ENCODE measurements at regions not wholly inside any gene's neighbourhood (a gene's known extent, or its start where the extent isn't known, plus 50 kb on each side); places are given as distances from the start of the nearest gene placed in this dataset.
A peak's percentile ranks its signal among the peaks of the same experiment; 100 is the strongest.

DNA sequence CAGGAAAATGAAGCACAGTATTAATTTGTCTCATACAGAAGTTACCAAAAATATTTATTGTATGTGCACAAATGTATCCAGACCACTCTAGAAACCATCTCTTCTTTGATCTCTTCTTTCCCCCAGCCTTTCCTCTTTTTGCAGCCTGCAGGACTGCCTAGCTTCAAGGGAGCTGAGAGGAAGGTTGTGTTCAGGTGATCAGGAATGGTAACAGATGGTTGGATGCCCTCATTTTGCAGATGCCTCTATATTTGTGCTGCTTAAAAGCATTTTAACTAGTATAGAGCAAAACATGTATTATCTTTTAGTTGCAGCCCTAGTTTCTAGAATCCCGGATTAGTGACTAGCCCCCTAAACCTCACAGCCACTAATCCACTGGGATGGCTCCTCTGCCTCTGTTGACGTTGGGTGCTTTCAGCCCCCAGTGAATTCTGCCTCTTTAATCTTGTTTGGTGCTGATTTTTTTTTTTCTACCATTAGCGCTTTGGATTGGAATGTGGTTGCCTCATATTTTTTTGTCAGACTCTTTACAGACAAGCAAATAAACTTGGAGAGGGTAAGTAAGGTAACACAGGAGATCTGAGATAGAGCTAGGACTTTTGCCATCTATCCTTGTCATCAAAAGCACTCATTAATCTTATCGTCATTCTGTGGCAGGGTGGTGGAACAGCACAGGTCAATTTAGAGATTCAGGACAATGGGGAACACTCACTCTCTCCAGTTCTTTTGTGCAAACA, 103.8 kb upstream of the NDUFV2 start:
- no peak for FAIRE-seq
- Histone ChIP-seq H3K9me3 (ENCODE audit: control insufficient read depth in 2 of 3, insufficient read depth in 1 of 3, low read length in 3 of 3) (peaks cover 0 to 5% (median 0%) of the 10 kb centered on the region in 3 donors), H3K4me3 (ENCODE audit: low read length in 3 of 3) (no peak overlapping the region), H3K36me3 (ENCODE audit: control insufficient read depth in 2 of 3, insufficient read depth in 3 of 3, low read length in 3 of 3) (no peaks in the 10 kb centered on the region), H3K27ac (ENCODE audit: low read depth in 2 of 2, low read length in 2 of 2) (no peak overlapping the region), H3K4me1 (ENCODE audit: control insufficient read depth in 2 of 3, insufficient read depth in 2 of 3, low read depth in 1 of 3, low read length in 3 of 3) (no peaks in the 10 kb centered on the region), H3K27me3 (ENCODE audit: control insufficient read depth, insufficient read depth, low read length) (no peaks in the 10 kb centered on the region), H3K9ac (ENCODE audit: low read length in 3 of 3) (no peak overlapping the region)
- intact Hi-C loops (cut with DNase I), result no loop called here
- TF ChIP-seq, protein P1, sequence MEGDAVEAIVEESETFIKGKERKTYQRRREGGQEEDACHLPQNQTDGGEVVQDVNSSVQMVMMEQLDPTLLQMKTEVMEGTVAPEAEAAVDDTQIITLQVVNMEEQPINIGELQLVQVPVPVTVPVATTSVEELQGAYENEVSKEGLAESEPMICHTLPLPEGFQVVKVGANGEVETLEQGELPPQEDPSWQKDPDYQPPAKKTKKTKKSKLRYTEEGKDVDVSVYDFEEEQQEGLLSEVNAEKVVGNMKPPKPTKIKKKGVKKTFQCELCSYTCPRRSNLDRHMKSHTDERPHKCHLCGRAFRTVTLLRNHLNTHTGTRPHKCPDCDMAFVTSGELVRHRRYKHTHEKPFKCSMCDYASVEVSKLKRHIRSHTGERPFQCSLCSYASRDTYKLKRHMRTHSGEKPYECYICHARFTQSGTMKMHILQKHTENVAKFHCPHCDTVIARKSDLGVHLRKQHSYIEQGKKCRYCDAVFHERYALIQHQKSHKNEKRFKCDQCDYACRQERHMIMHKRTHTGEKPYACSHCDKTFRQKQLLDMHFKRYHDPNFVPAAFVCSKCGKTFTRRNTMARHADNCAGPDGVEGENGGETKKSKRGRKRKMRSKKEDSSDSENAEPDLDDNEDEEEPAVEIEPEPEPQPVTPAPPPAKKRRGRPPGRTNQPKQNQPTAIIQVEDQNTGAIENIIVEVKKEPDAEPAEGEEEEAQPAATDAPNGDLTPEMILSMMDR (IDR thresholded peaks at IDR 0.05; ENCODE audit: borderline replicate concordance, extremely low read depth, insufficient read depth), result no peak
- DNase-seq, result no peak

DNA sequence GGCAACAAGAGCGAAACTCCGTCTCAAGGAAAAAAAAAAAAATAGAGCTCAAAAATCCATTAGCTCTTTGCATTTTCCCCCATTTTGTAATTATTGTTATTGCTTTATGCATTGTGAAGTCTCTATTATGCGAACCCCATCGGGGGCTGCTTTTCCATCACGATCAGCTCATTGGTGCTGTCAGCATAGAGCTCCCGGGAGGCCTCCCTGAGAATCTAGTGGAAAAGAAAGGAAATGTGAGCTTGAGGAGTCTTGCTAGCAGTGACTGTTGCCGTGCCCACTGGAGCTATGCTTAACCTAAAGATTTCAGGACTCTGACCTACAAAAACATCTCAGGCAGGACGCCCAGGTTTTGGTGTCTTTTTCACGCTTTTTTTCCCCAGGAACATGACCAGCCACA, 102.6 kb upstream of the NDUFV2 start:
- TF ChIP-seq, protein P1 (IDR thresholded peaks at IDR 0.05; ENCODE audit: borderline replicate concordance, extremely low read depth, insufficient read depth), result no peak
- Histone ChIP-seq H3K27ac (ENCODE audit: low read depth in 2 of 2, low read length in 2 of 2) (no peak overlapping the region), H3K4me3 (ENCODE audit: low read length in 3 of 3) (no peak overlapping the region), H3K9ac (ENCODE audit: low read length in 3 of 3) (no peak overlapping the region), H3K27me3 (ENCODE audit: control insufficient read depth, insufficient read depth, low read length) (no peaks in the 10 kb centered on the region), H3K36me3 (ENCODE audit: control insufficient read depth in 2 of 3, insufficient read depth in 3 of 3, low read length in 3 of 3) (no peaks in the 10 kb centered on the region), H3K9me3 (ENCODE audit: control insufficient read depth in 2 of 3, insufficient read depth in 1 of 3, low read length in 3 of 3) (peaks cover 0 to 5% (median 0%) of the 10 kb centered on the region in 3 donors), H3K4me1 (ENCODE audit: control insufficient read depth in 2 of 3, insufficient read depth in 2 of 3, low read depth in 1 of 3, low read length in 3 of 3) (no peaks in the 10 kb centered on the region)
- intact Hi-C loops (cut with DNase I), result no loop called here
- DNase-seq, result peak in 1 of 5 donors; percentile 13
- no peak for FAIRE-seq

DNA sequence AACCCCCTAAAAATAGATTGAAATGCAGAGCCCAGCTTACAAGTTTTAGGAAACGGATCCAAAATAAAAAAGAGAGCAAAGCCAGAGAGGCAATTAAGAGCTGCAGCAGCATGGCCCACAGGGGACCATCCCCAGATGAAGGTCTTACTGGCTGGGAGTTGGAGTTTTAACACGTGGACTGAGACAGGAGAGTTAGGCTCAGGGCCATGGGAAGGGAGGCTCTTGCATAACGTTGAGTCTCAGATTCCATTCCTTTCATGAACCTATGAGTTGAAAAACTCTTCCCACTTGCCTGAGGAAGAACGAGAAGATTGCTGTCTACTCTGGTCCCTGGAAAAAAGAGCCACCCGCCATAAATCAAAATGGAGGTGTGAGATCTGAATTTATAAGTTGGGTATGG, 101.8 kb upstream of the NDUFV2 start:
- FAIRE-seq, result no peak

More for the DNA sequence above, 101.8 kb upstream of the NDUFV2 start:
- peaks cover 0 to 5% (median 0%) of the 10 kb centered on the region in 3 donors for H3K9me3 ChIP-seq (ENCODE audit: control insufficient read depth in 2 of 3, insufficient read depth in 1 of 3, low read length in 3 of 3)
- TF ChIP-seq, protein P1 (IDR thresholded peaks at IDR 0.05; ENCODE audit: borderline replicate concordance, extremely low read depth, insufficient read depth), result no peak
- H3K27me3 ChIP-seq (ENCODE audit: control insufficient read depth, insufficient read depth, low read length), result no peaks in the 10 kb centered on the region
- H3K36me3 ChIP-seq (ENCODE audit: control insufficient read depth in 2 of 3, insufficient read depth in 3 of 3, low read length in 3 of 3), result no peaks in the 10 kb centered on the region
- no peak overlapping the region for H3K27ac ChIP-seq (ENCODE audit: low read depth in 2 of 2, low read length in 2 of 2)
- intact Hi-C loops (cut with DNase I), result no loop called here
- H3K4me1 ChIP-seq (ENCODE audit: control insufficient read depth in 2 of 3, insufficient read depth in 2 of 3, low read depth in 1 of 3, low read length in 3 of 3), result no peaks in the 10 kb centered on the region
- H3K4me3 ChIP-seq (ENCODE audit: low read length in 3 of 3), result no peak overlapping the region
- no peak overlapping the region for H3K9ac ChIP-seq (ENCODE audit: low read length in 3 of 3)
- DNase-seq, result peak in 1 of 5 donors; percentile 59
